Neural cell (in vitro differentiated cells): ENCODE measurements at regions not wholly inside any gene's neighbourhood (a gene's known extent, or its start where the extent isn't known, plus 50 kb on each side); places are given as distances from the start of the nearest gene placed in this dataset.

Source experiments
- H2AFZ ChIP-seq: fragments of 200-600, 300-800 bp; sonication (generic), shearing (Covaris generic); 2 replicates; pipeline ENCODE4 v1.6.0; 2014; ENCODE audit warnings: low read depth, mild to moderate bottlenecking, antibody characterized with exemption, low read length, moderate library complexity
- H3F3A ChIP-seq: fragments of 200-600 bp; shearing (Covaris generic); 2 replicates; pipeline ENCODE4 v1.6.1; 2016; ENCODE audit warnings: mild to moderate bottlenecking, moderate library complexity, mixed read lengths, antibody characterized with exemption, low read length; ENCODE audit not compliant: insufficient read depth, poor library complexity, severe bottlenecking
- H3K27ac ChIP-seq: fragments of 200-600, 300-800 bp; sonication (generic), shearing (Covaris generic); 2 replicates; pipeline ENCODE4 v1.5.1; 2014; ENCODE audit warnings: mild to moderate bottlenecking, low read length, moderate library complexity
- H3K27me3 ChIP-seq: fragments of 300-800, 200-600 bp; sonication (generic), shearing (Covaris generic); 2 replicates; pipeline ENCODE4 v1.6.0; 2014; ENCODE audit warnings: mild to moderate bottlenecking, low read depth, low read length, moderate library complexity; ENCODE audit not compliant: insufficient read depth
- H3K36me3 ChIP-seq: fragments of 300-800, 200-600 bp; sonication (generic), shearing (Covaris generic); 2 replicates; pipeline ENCODE4 v1.5.1; 2014; ENCODE audit warnings: mild to moderate bottlenecking, antibody characterized with exemption, low read length, moderate library complexity; ENCODE audit not compliant: insufficient read depth
- H3K4me2 ChIP-seq: fragments of 300-800, 200-600 bp; sonication (generic), shearing (Covaris generic); 2 replicates; pipeline ENCODE4 v1.6.0; 2014; ENCODE audit warnings: mild to moderate bottlenecking, low read length
- H3K4me3 ChIP-seq: fragments of 300-800, 200-600 bp; sonication (generic), shearing (Covaris generic); 2 replicates; pipeline ENCODE4 v1.5.1; 2014; ENCODE audit warnings: mild to moderate bottlenecking, low read length, moderate library complexity
- H3K79me2 ChIP-seq: fragments of 200-600 bp; shearing (Covaris generic); replicated peaks from 2 replicates; pipeline ENCODE4 v1.6.0; 2014; ENCODE audit warnings: mild to moderate bottlenecking, low read length, moderate library complexity; ENCODE audit not compliant: insufficient read depth
- H3K9ac ChIP-seq: fragments of 300-800, 200-600 bp; sonication (generic), shearing (Covaris generic); 2 replicates; pipeline ENCODE4 v1.6.1; 2016; ENCODE audit warnings: mild to moderate bottlenecking, low read length, mixed read lengths
- H3K9me2 ChIP-seq: fragments of 200-600 bp; shearing (Covaris generic); 2 replicates; pipeline ENCODE4 v1.6.1; 2016; ENCODE audit warnings: mild to moderate bottlenecking, low read length, mixed read lengths; ENCODE audit not compliant: insufficient read depth
- H3K9me3 ChIP-seq: fragments of 200-600, 300-800 bp; sonication (generic), shearing (Covaris generic); 2 replicates; pipeline ENCODE4 v1.6.1; 2016; ENCODE audit warnings: mild to moderate bottlenecking, mixed run types, low read length, moderate library complexity, mixed read lengths
- H4K20me1 ChIP-seq: fragments of 200-600 bp; shearing (Covaris generic); 2 replicates; pipeline ENCODE4 v1.6.1; 2016; ENCODE audit warnings: mild to moderate bottlenecking, mixed run types; ENCODE audit not compliant: insufficient read depth
- CTCF ChIP-seq: fragments of 450-650 bp; IDR thresholded peaks from 2 replicates; pipeline ENCODE4 v1.5.1; 2014; ENCODE audit warnings: antibody characterized with exemption, mild to moderate bottlenecking, moderate library complexity; ENCODE audit not compliant: poor library complexity, severe bottlenecking
- EP300 ChIP-seq: fragments of 450-650 bp; conservative IDR thresholded peaks from 2 replicates; pipeline ENCODE4 v1.6.1; 2014; ENCODE audit warnings: antibody characterized with exemption, mild to moderate bottlenecking, moderate library complexity; ENCODE audit not compliant: poor library complexity, severe bottlenecking
- EZH2 ChIP-seq: fragments of 200-600, 300-800 bp; shearing (Covaris generic), sonication (generic); IDR thresholded peaks from 2 replicates; pipeline ENCODE4 v1.6.1; 2014; ENCODE audit warnings: antibody characterized with exemption, low read length, borderline replicate concordance, mild to moderate bottlenecking; ENCODE audit not compliant: insufficient read depth, poor library complexity, severe bottlenecking
- MXI1 ChIP-seq: fragments of 450-650 bp; conservative IDR thresholded peaks from 2 replicates; pipeline ENCODE4 v1.6.1; 2014; ENCODE audit warnings: antibody characterized with exemption, mild to moderate bottlenecking; ENCODE audit not compliant: poor library complexity, severe bottlenecking
- POLR2AphosphoS5 ChIP-seq: IDR thresholded peaks from 2 replicates; pipeline ENCODE4 v1.6.1; 2012
- RAD21 ChIP-seq: fragments of 450-650 bp; conservative IDR thresholded peaks from 2 replicates; pipeline ENCODE4 v1.6.1; 2014; ENCODE audit warnings: antibody characterized with exemption, mild to moderate bottlenecking, moderate library complexity
- REST ChIP-seq: IDR thresholded peaks from 2 replicates; pipeline ENCODE4 v1.6.1; 2012; ENCODE audit warnings: borderline replicate concordance
- SMC3 ChIP-seq: fragments of 450-650 bp; conservative IDR thresholded peaks from 2 replicates; pipeline ENCODE4 v1.6.1; 2014; ENCODE audit warnings: antibody characterized with exemption, mild to moderate bottlenecking, moderate library complexity; ENCODE audit not compliant: poor library complexity
- TAF1 ChIP-seq: IDR thresholded peaks from 2 replicates; pipeline ENCODE4 v1.6.1; 2012; ENCODE audit warnings: low read depth

GRCh38 chr3:64303881-64304280, 78.6 kb upstream of the PRICKLE2 start:
- Histone ChIP-seq H3K79me2 (no peaks in the 10 kb centered on the region), H4K20me1 (no peaks in the 10 kb centered on the region), H3K27ac (no peak overlapping the region), H3K4me3 (no peak overlapping the region), H3K4me2 (no peak overlapping the region), H3K9me3 (no peaks in the 10 kb centered on the region), H3K27me3 (no peaks in the 10 kb centered on the region), H3K9me2 (no peaks in the 10 kb centered on the region), H3K36me3 (no peaks in the 10 kb centered on the region), H3K9ac (no peak overlapping the region), H3F3A (no peaks in the 10 kb centered on the region), H2AFZ (no peak overlapping the region)
- TF ChIP-seq EP300 (no peak), RAD21 (no peak), EZH2 (no peak), POLR2AphosphoS5 (no peak), CTCF (no peak), SMC3 (no peak), MXI1 (no peak), REST (no peak), TAF1 (no peak)

GRCh38 chr3:64303401-64303800, 78.1 kb upstream of the PRICKLE2 start:
- Histone ChIP-seq H3K36me3 (no peaks in the 10 kb centered on the region), H3K9me3 (no peaks in the 10 kb centered on the region), H3K79me2 (no peaks in the 10 kb centered on the region), H3F3A (no peaks in the 10 kb centered on the region), H3K4me2 (no peak overlapping the region), H4K20me1 (no peaks in the 10 kb centered on the region), H3K27me3 (no peaks in the 10 kb centered on the region), H3K27ac (no peak overlapping the region), H3K9me2 (no peaks in the 10 kb centered on the region), H2AFZ (no peak overlapping the region), H3K4me3 (no peak overlapping the region), H3K9ac (no peak overlapping the region)
- TF ChIP-seq EP300 (no peak), REST (no peak)
